ENCODE measurements at regions not wholly inside any gene's neighbourhood (a gene's known extent, or its start where the extent isn't known, plus 50 kb on each side); places are given as distances from the start of the nearest gene placed in this dataset.

DNA sequence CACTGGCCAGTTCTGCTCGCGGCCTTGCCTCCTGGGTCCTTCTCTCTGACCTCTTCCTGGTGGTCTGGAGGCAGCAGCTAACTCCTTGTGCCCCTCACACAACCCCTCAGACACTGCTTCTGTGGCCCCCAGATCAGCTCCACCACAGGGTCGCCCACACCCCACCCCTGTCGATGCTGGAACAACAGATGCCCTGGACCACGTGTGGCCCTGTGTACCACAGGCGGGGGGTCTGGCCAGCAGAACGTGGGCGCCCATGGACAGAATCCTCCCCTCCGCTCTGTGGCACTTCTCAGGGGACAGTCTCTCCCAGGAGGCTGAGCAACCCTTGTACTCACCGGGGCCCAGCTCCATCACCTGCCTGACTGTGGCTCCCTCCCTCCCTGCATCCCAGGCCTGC lies 245.6 kb downstream of the NDUFA10 start:
- TF ChIP-seq, protein P1, sequence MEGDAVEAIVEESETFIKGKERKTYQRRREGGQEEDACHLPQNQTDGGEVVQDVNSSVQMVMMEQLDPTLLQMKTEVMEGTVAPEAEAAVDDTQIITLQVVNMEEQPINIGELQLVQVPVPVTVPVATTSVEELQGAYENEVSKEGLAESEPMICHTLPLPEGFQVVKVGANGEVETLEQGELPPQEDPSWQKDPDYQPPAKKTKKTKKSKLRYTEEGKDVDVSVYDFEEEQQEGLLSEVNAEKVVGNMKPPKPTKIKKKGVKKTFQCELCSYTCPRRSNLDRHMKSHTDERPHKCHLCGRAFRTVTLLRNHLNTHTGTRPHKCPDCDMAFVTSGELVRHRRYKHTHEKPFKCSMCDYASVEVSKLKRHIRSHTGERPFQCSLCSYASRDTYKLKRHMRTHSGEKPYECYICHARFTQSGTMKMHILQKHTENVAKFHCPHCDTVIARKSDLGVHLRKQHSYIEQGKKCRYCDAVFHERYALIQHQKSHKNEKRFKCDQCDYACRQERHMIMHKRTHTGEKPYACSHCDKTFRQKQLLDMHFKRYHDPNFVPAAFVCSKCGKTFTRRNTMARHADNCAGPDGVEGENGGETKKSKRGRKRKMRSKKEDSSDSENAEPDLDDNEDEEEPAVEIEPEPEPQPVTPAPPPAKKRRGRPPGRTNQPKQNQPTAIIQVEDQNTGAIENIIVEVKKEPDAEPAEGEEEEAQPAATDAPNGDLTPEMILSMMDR (IDR thresholded peaks at IDR 0.05; ENCODE audit: insufficient read depth, low read length), result no peak
- TF ChIP-seq POLR2AphosphoS5 (IDR thresholded peaks at IDR 0.05; ENCODE audit: low read depth) (no peak), GABPA (IDR thresholded peaks at IDR 0.05; ENCODE audit: low read depth) (no peak)
